SK-N-SH treated with all-trans-retinoic acid at 6 μM for 48 hours (cell line): ENCODE measurements at regions not wholly inside any gene's neighbourhood (a gene's known extent, or its start where the extent isn't known, plus 50 kb on each side); places are given as distances from the start of the nearest gene placed in this dataset.

Experiments used
- ATAC-seq: fragments of 200-7000 bp; cut with Tn5 transposase; 3 replicates; pipeline ENCODE4 v1.9.1; 2020; ENCODE audit warnings: mild to moderate bottlenecking, moderate library complexity
- ARNTL ChIP-seq: fragments of 450-650 bp; formaldehyde crosslinking; IDR thresholded peaks from 2 replicates; pipeline ENCODE4 v1.5.0; 2020; ENCODE audit warnings: low read depth, mild to moderate bottlenecking, moderate library complexity, borderline replicate concordance
- CSDC2 ChIP-seq: fragments of 250-450 bp; sonication (Bioruptor Pico); IDR thresholded peaks from 2 replicates; pipeline ENCODE4 v1.5.0; 2020; ENCODE audit warnings: mild to moderate bottlenecking, moderate library complexity
- GLIS3 ChIP-seq: fragments of 250-450 bp; sonication (Bioruptor Pico); IDR thresholded peaks from 2 replicates; pipeline ENCODE4 v1.5.0; 2020; ENCODE audit warnings: mild to moderate bottlenecking, moderate library complexity
- ISL1 ChIP-seq: fragments of 250-450 bp; sonication (Bioruptor Pico); IDR thresholded peaks from 2 replicates; pipeline ENCODE4 v2.1.2; 2022; ENCODE audit warnings: mild to moderate bottlenecking, moderate library complexity
- OSR1 ChIP-seq: fragments of 250-450 bp; sonication (Bioruptor Pico); IDR thresholded peaks from 2 replicates; pipeline ENCODE4 v1.8.0; 2022; ENCODE audit warnings: moderate library complexity, mild to moderate bottlenecking, inconsistent platforms
- RARB ChIP-seq: fragments of 250-450 bp; sonication (Bioruptor Pico); IDR thresholded peaks from 2 replicates; pipeline ENCODE4 v1.8.0; 2021; ENCODE audit warnings: mild to moderate bottlenecking, moderate library complexity
- TCF4 ChIP-seq: fragments of 250-450 bp; sonication (Bioruptor Pico); IDR thresholded peaks from 2 replicates; pipeline ENCODE4 v1.8.0; 2021; ENCODE audit warnings: mild to moderate bottlenecking, moderate library complexity, borderline replicate concordance
- TOX ChIP-seq: fragments of 250-450 bp; sonication (Bioruptor Pico); IDR thresholded peaks from 2 replicates; pipeline ENCODE4 v1.8.0; 2021; ENCODE audit warnings: mild to moderate bottlenecking, moderate library complexity, borderline replicate concordance
- ZC3H10 ChIP-seq: fragments of 250-450 bp; sonication (Bioruptor Pico); IDR thresholded peaks from 2 replicates; pipeline ENCODE4 v1.5.1; 2021; ENCODE audit warnings: mild to moderate bottlenecking, moderate library complexity
- ZFP3 ChIP-seq: fragments of 250-450 bp; sonication (Bioruptor Pico); IDR thresholded peaks from 2 replicates; pipeline ENCODE4 v1.5.0; 2020; ENCODE audit warnings: mild to moderate bottlenecking, moderate library complexity
- ZNF565 ChIP-seq: fragments of 450-650 bp; formaldehyde crosslinking; conservative IDR thresholded peaks from 2 replicates; pipeline ENCODE4 v1.5.0; 2020; ENCODE audit warnings: low read depth, mild to moderate bottlenecking, moderate library complexity
- ZNF70 ChIP-seq: fragments of 450-650 bp; formaldehyde crosslinking; IDR thresholded peaks from 2 replicates; pipeline ENCODE4 v1.5.0; 2020; ENCODE audit warnings: mild to moderate bottlenecking, moderate library complexity
- ZNF8 ChIP-seq: fragments of 450-650 bp; formaldehyde crosslinking; IDR thresholded peaks from 2 replicates; pipeline ENCODE4 v1.5.0; 2020; ENCODE audit warnings: mild to moderate bottlenecking, moderate library complexity
- TF ChIP-seq, protein P1 (sequence below): fragments of 250-450 bp; sonication (Bioruptor Pico); IDR thresholded peaks from 2 replicates; pipeline ENCODE4 v1.8.0; 2021; ENCODE audit warnings: low read depth, mild to moderate bottlenecking, moderate library complexity, borderline replicate concordance
- TF ChIP-seq, protein P2 (sequence below): fragments of 250-450 bp; sonication (Bioruptor Pico); IDR thresholded peaks from 2 replicates; pipeline ENCODE4 v1.5.0; 2020; ENCODE audit warnings: mild to moderate bottlenecking, moderate library complexity
- TF ChIP-seq, protein P3 (sequence below): fragments of 250-450 bp; sonication (Bioruptor Pico); IDR thresholded peaks from 2 replicates; pipeline ENCODE4 v1.5.1; 2020; ENCODE audit warnings: low read depth, mild to moderate bottlenecking, moderate library complexity
- TF ChIP-seq, protein P4 (sequence below): fragments of 250-450 bp; sonication (Bioruptor Pico); IDR thresholded peaks from 2 replicates; pipeline ENCODE4 v1.8.0; 2020; ENCODE audit warnings: mild to moderate bottlenecking, moderate library complexity, borderline replicate concordance

DNA sequence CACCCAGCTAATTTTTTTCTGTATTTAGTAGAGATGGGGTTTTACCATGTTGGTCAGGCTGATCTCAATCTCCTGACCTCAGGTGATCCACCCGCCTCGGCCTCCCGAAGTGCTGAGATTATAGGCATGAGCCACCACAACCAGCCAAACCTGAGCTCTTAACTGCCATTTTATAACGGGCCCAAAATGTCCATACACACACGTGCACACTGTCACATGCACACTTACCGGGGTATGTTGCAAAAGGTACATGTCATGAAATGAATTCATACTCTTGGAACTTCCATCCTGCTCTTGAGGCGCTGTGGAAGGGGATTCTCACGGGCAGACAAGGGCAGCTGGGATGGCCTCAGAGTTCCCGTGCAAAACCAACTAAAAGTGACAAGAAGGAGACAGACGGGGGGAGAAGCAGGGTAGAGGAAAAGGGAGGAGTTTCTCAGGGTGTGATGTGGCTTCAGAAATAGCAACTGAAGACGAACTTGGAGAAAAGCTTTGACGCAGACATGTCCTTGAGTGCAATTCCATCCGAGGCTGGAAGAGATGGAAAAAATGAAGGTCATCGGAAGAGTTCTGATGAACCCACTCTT, 110.9 kb downstream of the BDH1 start:
- TF ChIP-seq TCF4 (CRISPR knock-in tag): no peak
- no peak for TF ChIP-seq TOX (CRISPR knock-in tag)
- TF ChIP-seq, protein P1, sequence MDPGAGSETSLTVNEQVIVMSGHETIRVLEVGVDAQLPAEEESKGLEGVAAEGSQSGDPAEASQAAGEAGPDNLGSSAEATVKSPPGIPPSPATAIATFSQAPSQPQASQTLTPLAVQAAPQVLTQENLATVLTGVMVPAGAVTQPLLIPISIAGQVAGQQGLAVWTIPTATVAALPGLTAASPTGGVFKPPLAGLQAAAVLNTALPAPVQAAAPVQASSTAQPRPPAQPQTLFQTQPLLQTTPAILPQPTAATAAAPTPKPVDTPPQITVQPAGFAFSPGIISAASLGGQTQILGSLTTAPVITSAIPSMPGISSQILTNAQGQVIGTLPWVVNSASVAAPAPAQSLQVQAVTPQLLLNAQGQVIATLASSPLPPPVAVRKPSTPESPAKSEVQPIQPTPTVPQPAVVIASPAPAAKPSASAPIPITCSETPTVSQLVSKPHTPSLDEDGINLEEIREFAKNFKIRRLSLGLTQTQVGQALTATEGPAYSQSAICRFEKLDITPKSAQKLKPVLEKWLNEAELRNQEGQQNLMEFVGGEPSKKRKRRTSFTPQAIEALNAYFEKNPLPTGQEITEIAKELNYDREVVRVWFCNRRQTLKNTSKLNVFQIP (CRISPR knock-in tag): no peak
- TF ChIP-seq ZNF565 (CRISPR knock-in tag): no peak
- no peak for TF ChIP-seq OSR1 (CRISPR knock-in tag)
- TF ChIP-seq ZFP3: no peak
- TF ChIP-seq ZC3H10 (CRISPR knock-in tag): no peak
- TF ChIP-seq CSDC2 (CRISPR knock-in tag): no peak
- TF ChIP-seq ZNF70 (CRISPR knock-in tag): no peak
- TF ChIP-seq, protein P2, sequence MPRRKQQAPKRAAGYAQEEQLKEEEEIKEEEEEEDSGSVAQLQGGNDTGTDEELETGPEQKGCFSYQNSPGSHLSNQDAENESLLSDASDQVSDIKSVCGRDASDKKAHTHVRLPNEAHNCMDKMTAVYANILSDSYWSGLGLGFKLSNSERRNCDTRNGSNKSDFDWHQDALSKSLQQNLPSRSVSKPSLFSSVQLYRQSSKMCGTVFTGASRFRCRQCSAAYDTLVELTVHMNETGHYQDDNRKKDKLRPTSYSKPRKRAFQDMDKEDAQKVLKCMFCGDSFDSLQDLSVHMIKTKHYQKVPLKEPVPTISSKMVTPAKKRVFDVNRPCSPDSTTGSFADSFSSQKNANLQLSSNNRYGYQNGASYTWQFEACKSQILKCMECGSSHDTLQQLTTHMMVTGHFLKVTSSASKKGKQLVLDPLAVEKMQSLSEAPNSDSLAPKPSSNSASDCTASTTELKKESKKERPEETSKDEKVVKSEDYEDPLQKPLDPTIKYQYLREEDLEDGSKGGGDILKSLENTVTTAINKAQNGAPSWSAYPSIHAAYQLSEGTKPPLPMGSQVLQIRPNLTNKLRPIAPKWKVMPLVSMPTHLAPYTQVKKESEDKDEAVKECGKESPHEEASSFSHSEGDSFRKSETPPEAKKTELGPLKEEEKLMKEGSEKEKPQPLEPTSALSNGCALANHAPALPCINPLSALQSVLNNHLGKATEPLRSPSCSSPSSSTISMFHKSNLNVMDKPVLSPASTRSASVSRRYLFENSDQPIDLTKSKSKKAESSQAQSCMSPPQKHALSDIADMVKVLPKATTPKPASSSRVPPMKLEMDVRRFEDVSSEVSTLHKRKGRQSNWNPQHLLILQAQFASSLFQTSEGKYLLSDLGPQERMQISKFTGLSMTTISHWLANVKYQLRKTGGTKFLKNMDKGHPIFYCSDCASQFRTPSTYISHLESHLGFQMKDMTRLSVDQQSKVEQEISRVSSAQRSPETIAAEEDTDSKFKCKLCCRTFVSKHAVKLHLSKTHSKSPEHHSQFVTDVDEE: no peak
- TF ChIP-seq, protein P3, sequence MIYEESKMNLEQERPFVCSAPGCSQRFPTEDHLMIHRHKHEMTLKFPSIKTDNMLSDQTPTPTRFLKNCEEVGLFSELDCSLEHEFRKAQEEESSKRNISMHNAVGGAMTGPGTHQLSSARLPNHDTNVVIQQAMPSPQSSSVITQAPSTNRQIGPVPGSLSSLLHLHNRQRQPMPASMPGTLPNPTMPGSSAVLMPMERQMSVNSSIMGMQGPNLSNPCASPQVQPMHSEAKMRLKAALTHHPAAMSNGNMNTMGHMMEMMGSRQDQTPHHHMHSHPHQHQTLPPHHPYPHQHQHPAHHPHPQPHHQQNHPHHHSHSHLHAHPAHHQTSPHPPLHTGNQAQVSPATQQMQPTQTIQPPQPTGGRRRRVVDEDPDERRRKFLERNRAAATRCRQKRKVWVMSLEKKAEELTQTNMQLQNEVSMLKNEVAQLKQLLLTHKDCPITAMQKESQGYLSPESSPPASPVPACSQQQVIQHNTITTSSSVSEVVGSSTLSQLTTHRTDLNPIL (CRISPR knock-in tag): no peak
- no peak for TF ChIP-seq ZNF8 (CRISPR knock-in tag)
- TF ChIP-seq RARB (CRISPR knock-in tag): no peak
- TF ChIP-seq, protein P4, sequence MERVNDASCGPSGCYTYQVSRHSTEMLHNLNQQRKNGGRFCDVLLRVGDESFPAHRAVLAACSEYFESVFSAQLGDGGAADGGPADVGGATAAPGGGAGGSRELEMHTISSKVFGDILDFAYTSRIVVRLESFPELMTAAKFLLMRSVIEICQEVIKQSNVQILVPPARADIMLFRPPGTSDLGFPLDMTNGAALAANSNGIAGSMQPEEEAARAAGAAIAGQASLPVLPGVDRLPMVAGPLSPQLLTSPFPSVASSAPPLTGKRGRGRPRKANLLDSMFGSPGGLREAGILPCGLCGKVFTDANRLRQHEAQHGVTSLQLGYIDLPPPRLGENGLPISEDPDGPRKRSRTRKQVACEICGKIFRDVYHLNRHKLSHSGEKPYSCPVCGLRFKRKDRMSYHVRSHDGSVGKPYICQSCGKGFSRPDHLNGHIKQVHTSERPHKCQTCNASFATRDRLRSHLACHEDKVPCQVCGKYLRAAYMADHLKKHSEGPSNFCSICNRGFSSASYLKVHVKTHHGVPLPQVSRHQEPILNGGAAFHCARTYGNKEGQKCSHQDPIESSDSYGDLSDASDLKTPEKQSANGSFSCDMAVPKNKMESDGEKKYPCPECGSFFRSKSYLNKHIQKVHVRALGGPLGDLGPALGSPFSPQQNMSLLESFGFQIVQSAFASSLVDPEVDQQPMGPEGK (CRISPR knock-in tag): no peak
- TF ChIP-seq ARNTL (CRISPR knock-in tag): no peak
- no peak for TF ChIP-seq GLIS3
- no peak for ATAC-seq

DNA sequence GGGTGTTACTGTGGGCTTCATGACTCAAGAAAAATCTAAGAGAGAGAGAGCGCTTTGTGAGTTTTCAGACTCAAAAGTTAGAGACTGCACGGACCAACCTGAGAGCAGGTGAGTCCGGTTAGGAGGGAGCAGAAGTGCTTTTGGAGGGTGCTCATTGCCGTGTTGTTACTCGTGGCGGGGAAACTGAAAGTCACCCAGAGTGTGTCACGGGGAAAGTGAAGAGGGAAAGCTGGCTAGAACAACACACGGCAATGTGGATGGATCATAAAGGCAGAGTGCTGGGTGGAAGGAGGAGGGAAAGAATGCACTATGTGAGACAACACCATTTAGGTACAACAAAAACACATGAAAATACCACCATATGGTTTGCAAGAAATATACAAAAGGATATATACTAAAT, 112.3 kb downstream of the BDH1 start:
- TF ChIP-seq ISL1 (no peak), ZNF70 (CRISPR knock-in tag) (peak; percentile 82; the same call in 1 of the 2 replicates), ARNTL (CRISPR knock-in tag) (no peak)
- TF ChIP-seq, protein P4 (CRISPR knock-in tag): no peak
- TF ChIP-seq, protein P2: no peak
- no peak for ATAC-seq
